ENCODE measurements at regions not wholly inside any gene's neighbourhood (a gene's known extent, or its start where the extent isn't known, plus 50 kb on each side); places are given as distances from the start of the nearest gene placed in this dataset.

DNA sequence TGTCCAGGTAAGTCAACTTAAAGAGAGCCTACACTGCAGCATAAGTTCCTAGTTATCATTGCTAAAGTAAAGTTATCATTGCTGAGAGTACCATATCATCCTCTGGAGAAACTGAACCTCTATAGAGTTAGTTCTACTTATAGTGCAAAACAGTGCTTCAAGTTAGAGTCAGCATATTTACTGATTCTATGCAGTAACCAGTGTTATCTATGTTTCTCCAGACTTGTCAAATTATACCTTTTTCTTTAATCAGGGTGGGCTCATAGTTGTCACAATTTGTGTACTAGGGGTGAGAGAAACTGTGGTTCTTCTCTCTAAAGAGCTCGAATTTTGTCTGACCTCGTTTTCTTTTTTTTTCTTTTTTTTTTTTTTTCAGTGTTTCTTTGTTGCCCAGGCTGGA is 79.6 kb downstream of the ANXA2R start:
- WGBS, 4 donors: 63 to 85% (median 72%) methylated on average over 2 of the region's 2 CpGs
- H3K4me1 ChIP-seq: no peaks in the 10 kb centered on the region

DNA sequence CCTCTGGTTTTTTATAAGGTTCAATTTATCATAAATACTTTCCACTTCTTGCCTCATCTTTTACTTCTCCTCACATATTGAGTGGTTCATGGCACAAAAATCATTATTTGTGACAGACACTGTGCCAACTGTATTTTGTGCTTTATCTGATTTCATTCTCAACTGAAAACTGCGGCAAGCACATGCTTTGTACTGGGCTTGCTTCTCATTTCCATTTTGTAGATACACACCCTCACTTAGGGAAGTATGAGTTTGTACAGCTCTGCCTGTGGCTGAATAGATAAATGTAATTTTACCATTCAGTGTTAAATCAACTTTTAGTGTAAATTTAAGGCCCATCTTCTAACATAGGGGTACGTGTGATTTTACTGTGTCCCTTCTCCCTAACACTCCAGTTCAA is 83.6 kb downstream of the ANXA2R start:
- intact Hi-C loops (cut with DNase I): loop anchor here in 1 of 10 donors (10.0 kb wide), 1 partner anchor 88 kb away; the partner anchor contains the start of gene ANXA2R
- Histone ChIP-seq H3K4me1 (peaks cover 0 to 17% (median 5%) of the 10 kb centered on the region in 12 donors), H3K9me3 (peaks cover 0 to 29% (median 11%) of the 10 kb centered on the region in 12 donors), H3K27ac (no peak overlapping the region), H3K27me3 (peaks cover 0 to 62% (median 28%) of the 10 kb centered on the region in 9 donors), H3K4me3 (no peak overlapping the region), H3K36me3 (no peaks in the 10 kb centered on the region)
- DNase-seq: no peak
- TF ChIP-seq, protein P1, sequence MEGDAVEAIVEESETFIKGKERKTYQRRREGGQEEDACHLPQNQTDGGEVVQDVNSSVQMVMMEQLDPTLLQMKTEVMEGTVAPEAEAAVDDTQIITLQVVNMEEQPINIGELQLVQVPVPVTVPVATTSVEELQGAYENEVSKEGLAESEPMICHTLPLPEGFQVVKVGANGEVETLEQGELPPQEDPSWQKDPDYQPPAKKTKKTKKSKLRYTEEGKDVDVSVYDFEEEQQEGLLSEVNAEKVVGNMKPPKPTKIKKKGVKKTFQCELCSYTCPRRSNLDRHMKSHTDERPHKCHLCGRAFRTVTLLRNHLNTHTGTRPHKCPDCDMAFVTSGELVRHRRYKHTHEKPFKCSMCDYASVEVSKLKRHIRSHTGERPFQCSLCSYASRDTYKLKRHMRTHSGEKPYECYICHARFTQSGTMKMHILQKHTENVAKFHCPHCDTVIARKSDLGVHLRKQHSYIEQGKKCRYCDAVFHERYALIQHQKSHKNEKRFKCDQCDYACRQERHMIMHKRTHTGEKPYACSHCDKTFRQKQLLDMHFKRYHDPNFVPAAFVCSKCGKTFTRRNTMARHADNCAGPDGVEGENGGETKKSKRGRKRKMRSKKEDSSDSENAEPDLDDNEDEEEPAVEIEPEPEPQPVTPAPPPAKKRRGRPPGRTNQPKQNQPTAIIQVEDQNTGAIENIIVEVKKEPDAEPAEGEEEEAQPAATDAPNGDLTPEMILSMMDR (IDR thresholded peaks at IDR 0.05): no peak
- no peak for TF ChIP-seq POLR2A (IDR thresholded peaks at IDR 0.05)
- WGBS, 4 donors: 88 to 94% (median 91%) methylated on average over 2 of the region's 2 CpGs
- ATAC-seq: no peak

More for the DNA sequence above, 79.6 kb downstream of the ANXA2R start:
- Histone ChIP-seq H3K36me3 (no peaks in the 10 kb centered on the region), H3K9me3 (no peaks in the 10 kb centered on the region), H3K4me3 (no peak overlapping the region), H3K27ac (no peak overlapping the region), H3K27me3 (peaks cover 0 to 31% (median 0%) of the 10 kb centered on the region in 9 donors)
- ATAC-seq (no peak), DNase-seq (no peak)
- intact Hi-C loops (cut with DNase I): no loop called here
- TF ChIP-seq, protein P1 (IDR thresholded peaks at IDR 0.05): no peak
- no peak for TF ChIP-seq POLR2A (IDR thresholded peaks at IDR 0.05)

DNA sequence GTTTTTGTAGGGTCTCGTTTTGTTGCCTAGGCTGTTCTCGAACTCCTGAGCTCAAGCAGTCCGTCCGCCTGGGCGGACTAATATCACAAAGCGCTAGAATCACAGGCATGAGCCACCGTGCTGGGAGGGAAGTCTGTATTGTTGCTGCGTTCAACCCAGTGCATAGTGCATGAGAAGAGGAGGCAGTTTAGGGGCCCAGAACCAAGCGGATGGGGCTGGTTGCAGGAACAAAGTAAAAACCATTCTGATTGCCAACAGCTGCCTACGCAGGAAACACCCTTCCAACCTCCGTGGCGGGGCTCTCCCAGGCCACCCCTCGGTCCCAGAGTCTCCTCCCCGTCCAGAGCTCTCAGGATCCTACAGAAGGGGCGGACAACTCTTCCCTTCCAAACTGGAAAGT is 87.1 kb downstream of the ANXA2R start:
- TF ChIP-seq POLR2A (IDR thresholded peaks at IDR 0.05): no peak
- TF ChIP-seq, protein P1 (IDR thresholded peaks at IDR 0.05): no peak
- peaks cover 0 to 43% (median 18%) of the 10 kb centered on the region in 12 donors for H3K4me1 ChIP-seq
- peaks cover 0 to 29% (median 11%) of the 10 kb centered on the region in 12 donors for H3K9me3 ChIP-seq
- H3K36me3 ChIP-seq: no peaks in the 10 kb centered on the region
- peak overlapping the region in 1 of 12 donors; percentile 61 for H3K4me3 ChIP-seq
- H3K27me3 ChIP-seq: peaks cover 9 to 88% (median 59%) of the 10 kb centered on the region in 9 donors
- DNase-seq: no peak
- no peak overlapping the region for H3K27ac ChIP-seq
- intact Hi-C loops (cut with DNase I): loop anchor here in 7 of 10 donors (5.0 to 10.0 kb wide), 4 partner anchors 39 to 92 kb away; partner anchors contain the start of gene ANXA2R (in 3 of the 7)
- WGBS, 4 donors: 29 to 35% (median 31%) methylated on average over 15 of the region's 15 CpGs
- ATAC-seq: no peak

DNA sequence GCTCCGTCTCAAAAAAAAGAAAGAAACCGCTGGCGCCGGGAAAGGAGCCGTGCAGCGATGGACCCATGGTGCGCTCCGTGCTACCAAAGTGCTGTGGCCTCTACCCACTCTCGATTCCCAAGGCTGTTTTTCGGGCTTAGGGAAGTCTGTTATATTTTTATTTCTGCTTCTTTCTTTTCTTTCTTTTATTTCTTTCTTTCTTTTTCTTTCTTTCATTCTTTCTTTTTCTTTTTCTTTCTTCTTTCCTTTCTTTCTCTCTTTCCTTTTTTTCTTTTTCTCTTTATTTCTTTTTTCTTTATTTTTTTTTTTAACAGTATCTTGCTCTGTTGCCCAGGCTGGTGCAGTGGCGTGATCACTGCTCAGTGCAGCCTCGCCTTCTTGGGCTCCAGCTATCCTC is 87.5 kb downstream of the ANXA2R start:
- 21 to 30% (median 26%) methylated on average over 12 of the region's 12 CpGs for WGBS, 4 donors
- intact Hi-C loops (cut with DNase I): loop anchor here in 7 of 10 donors (5.0 to 10.0 kb wide), 4 partner anchors 40 to 92 kb away; partner anchors contain the start of gene ANXA2R (in 3 of the 7)
- Histone ChIP-seq H3K27ac (peak overlapping the region in 2 of 12 donors; percentile 93 to 96), H3K4me3 (peak overlapping the region in 10 of 12 donors; percentile 50 to 64 (median 60)), H3K9me3 (peaks cover 0 to 29% (median 11%) of the 10 kb centered on the region in 12 donors), H3K27me3 (peaks cover 9 to 93% (median 63%) of the 10 kb centered on the region in 9 donors), H3K36me3 (no peaks in the 10 kb centered on the region), H3K4me1 (peaks cover 0 to 43% (median 18%) of the 10 kb centered on the region in 12 donors)
- no peak for DNase-seq
- TF ChIP-seq, protein P1 (IDR thresholded peaks at IDR 0.05): no peak
- TF ChIP-seq POLR2A (IDR thresholded peaks at IDR 0.05): no peak
- ATAC-seq: no peak
